Transverse colon (tissue), 4 donors: ENCODE measurements at regions not wholly inside any gene's neighbourhood (a gene's known extent, or its start where the extent isn't known, plus 50 kb on each side); places are given as distances from the start of the nearest gene placed in this dataset.

Experiments used
- EP300 ChIP-seq: sonication (generic); formaldehyde crosslinking; IDR thresholded peaks from one replicate; pipeline ENCODE4 v1.6.1; 2017; ENCODE audit warnings: antibody characterized with exemption, low read depth
- POLR2A ChIP-seq: fragments of 450-650 bp; IDR thresholded peaks from one replicate; pipeline ENCODE4 v1.6.1; 2016; ENCODE audit warnings: antibody characterized with exemption, mild to moderate bottlenecking, moderate library complexity
- POLR2AphosphoS5 ChIP-seq, 3 donors: sonication (generic); formaldehyde crosslinking; IDR thresholded peaks; one replicate each; pipeline ENCODE4 v1.6.1; 2016; ENCODE audit warnings: antibody characterized with exemption in 3 of 3
- TF ChIP-seq, protein P1 (sequence below), 5 experiments: fragments of 200-600 bp in 3 of 5; fragments of 450-650 bp in 2 of 5; sonication (generic) in 3 of 5; IDR thresholded peaks; 1 replicate in 2 of 5; 2 replicates in 3 of 5; pipeline ENCODE4 v1.5.1; 2016 to 2017; ENCODE audit warnings: antibody characterized with exemption in 5 of 5, inconsistent platforms in 3 of 5, mild to moderate bottlenecking in 2 of 5, moderate library complexity in 1 of 5

DNA sequence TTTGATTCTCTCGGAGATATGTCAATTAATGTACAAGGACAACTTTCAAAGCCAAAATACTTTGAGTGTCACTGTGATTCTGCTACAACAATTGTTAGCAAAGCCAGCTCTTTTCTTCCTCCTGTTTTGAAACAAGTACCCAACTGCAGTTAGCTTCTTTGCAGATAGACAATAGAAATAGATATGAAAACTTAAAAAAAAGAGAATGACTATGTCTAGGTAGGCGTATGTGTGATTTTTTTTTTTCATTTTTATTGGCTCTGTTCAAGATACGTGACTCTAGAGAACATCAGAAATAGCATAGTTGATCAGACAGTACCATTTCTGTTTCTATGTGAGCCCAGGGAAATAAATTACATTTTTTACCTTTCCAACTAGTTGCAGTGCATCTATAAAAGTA, 142.9 kb upstream of the CNTN4 start:
- TF ChIP-seq EP300 (no peak), POLR2A (no peak), POLR2AphosphoS5 (IDR thresholded peaks at IDR 0.05) (no peak)
- TF ChIP-seq, protein P1, sequence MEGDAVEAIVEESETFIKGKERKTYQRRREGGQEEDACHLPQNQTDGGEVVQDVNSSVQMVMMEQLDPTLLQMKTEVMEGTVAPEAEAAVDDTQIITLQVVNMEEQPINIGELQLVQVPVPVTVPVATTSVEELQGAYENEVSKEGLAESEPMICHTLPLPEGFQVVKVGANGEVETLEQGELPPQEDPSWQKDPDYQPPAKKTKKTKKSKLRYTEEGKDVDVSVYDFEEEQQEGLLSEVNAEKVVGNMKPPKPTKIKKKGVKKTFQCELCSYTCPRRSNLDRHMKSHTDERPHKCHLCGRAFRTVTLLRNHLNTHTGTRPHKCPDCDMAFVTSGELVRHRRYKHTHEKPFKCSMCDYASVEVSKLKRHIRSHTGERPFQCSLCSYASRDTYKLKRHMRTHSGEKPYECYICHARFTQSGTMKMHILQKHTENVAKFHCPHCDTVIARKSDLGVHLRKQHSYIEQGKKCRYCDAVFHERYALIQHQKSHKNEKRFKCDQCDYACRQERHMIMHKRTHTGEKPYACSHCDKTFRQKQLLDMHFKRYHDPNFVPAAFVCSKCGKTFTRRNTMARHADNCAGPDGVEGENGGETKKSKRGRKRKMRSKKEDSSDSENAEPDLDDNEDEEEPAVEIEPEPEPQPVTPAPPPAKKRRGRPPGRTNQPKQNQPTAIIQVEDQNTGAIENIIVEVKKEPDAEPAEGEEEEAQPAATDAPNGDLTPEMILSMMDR (IDR thresholded peaks at IDR 0.05) = no peak
